ENCODE measurements at regions not wholly inside any gene's neighbourhood (a gene's known extent, or its start where the extent isn't known, plus 50 kb on each side); places are given as distances from the start of the nearest gene placed in this dataset.

- no peak for DNase-seq
- Histone ChIP-seq H3K9me3 (no peaks in the 10 kb centered on the region), H3K27ac (no peak overlapping the region), H3K4me1 (no peaks in the 10 kb centered on the region), H3K4me3 (replicated peaks in 1 of 3) (no peak overlapping the region), H3K27me3 (no peaks in the 10 kb centered on the region), H3K36me3 (no peaks in the 10 kb centered on the region)
- TF ChIP-seq CTCF (IDR thresholded peaks at IDR 0.05) (no peak), POLR2A (IDR thresholded peaks at IDR 0.05) (no peak)
- intact Hi-C loops (cut with DNase I), result no loop called here
- 74 to 88% methylated on average over 2 of the region's 2 CpGs for WGBS, 2 donors
These were observed 234.1 kb downstream of the TMEM38B start for GRCh38 chr9:105928416-105928815.

GRCh38 chr9:105930011-105930627, 235.8 kb downstream of the TMEM38B start:
- TF ChIP-seq POLR2A (IDR thresholded peaks at IDR 0.05) (no peak), CTCF (IDR thresholded peaks at IDR 0.05) (no peak)
- Histone ChIP-seq H3K9me3 (no peaks in the 10 kb centered on the region), H3K27ac (no peak overlapping the region), H3K4me1 (no peaks in the 10 kb centered on the region), H3K4me3 (replicated peaks in 1 of 3) (no peak overlapping the region), H3K27me3 (no peaks in the 10 kb centered on the region), H3K36me3 (no peaks in the 10 kb centered on the region)
- intact Hi-C loops (cut with DNase I), result no loop called here
- 72 to 73% methylated on average over 5 of the region's 5 CpGs for WGBS, 2 donors
- DNase-seq, result no peak

DNA sequence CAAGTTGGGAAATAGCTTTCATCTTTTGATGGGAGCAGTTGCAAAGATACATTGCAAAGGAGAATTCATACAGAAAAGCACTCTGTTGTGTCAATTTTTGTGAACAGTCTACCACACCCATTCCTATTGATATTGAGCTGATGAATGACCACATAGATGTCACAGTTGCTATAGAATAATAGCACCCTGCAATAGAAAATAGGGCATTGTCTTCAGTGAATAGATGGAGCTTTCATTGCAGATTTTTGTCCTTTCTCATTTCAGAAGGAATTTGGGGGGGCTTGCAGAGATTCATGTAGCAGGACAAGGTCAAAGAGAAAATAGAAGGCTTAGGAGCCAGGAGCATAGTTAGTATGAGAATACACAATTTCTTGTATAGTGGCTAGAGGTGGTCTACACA, 237.9 kb downstream of the TMEM38B start:
- DNase-seq, result no peak
- no peaks in the 10 kb centered on the region for H3K4me1 ChIP-seq
- H3K36me3 ChIP-seq, result no peaks in the 10 kb centered on the region
- H3K27ac ChIP-seq, result no peak overlapping the region
- no peak overlapping the region for H3K4me3 ChIP-seq (replicated peaks in 1 of 3)
- intact Hi-C loops (cut with DNase I), result no loop called here
- H3K9me3 ChIP-seq, result no peaks in the 10 kb centered on the region
- TF ChIP-seq POLR2A (IDR thresholded peaks at IDR 0.05) (no peak), CTCF (IDR thresholded peaks at IDR 0.05) (no peak)
- no peaks in the 10 kb centered on the region for H3K27me3 ChIP-seq

DNA sequence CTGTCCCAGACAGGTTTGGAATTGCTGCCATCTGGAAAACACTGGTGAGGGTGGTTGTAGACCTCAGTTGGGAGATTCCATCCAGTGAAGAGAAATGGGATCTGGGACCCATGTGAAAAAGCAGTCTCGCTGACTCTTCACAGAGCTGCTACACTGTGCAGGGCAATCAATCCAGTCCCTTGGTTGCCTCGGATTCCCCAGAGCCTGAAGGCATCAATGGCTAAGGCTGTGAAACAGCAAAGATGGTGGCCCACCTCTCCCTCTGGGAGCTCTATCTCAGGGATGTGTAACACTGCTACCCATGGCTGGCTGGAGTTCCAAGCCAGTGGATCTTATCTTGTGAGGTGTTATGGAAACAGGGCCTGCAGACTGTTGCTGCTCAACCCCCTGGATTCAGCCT, 256.1 kb downstream of the TMEM38B start:
- Histone ChIP-seq H3K36me3 (no peaks in the 10 kb centered on the region), H3K27ac (no peak overlapping the region), H3K9me3 (peaks cover 3% of the 10 kb centered on the region), H3K4me1 (no peaks in the 10 kb centered on the region), H3K4me3 (replicated peaks in 1 of 3) (no peak overlapping the region), H3K27me3 (no peaks in the 10 kb centered on the region)
- TF ChIP-seq CTCF (IDR thresholded peaks at IDR 0.05) (no peak), POLR2A (IDR thresholded peaks at IDR 0.05) (no peak)
- DNase-seq, result no peak
- WGBS, 2 donors, result 77 to 93% methylated on average over 2 of the region's 2 CpGs
- intact Hi-C loops (cut with DNase I), result no loop called here

- no peak overlapping the region for H3K27ac ChIP-seq
- H3K36me3 ChIP-seq, result no peaks in the 10 kb centered on the region
- intact Hi-C loops (cut with DNase I), result no loop called here
- H3K4me3 ChIP-seq (replicated peaks in 1 of 3), result no peak overlapping the region
- DNase-seq, result no peak
- no peak for TF ChIP-seq CTCF (IDR thresholded peaks at IDR 0.05)
- TF ChIP-seq POLR2A (IDR thresholded peaks at IDR 0.05), result no peak
- no peaks in the 10 kb centered on the region for H3K27me3 ChIP-seq
- 100% methylated on average over 1 of the region's 1 CpG for whole genome bisulfite sequencing, 2 donors
- H3K9me3 ChIP-seq, result peaks cover 3% of the 10 kb centered on the region
- no peaks in the 10 kb centered on the region for H3K4me1 ChIP-seq
These were observed 256.6 kb downstream of the TMEM38B start for GRCh38 chr9:105950894-105951293.
